A673 (cell line): ENCODE measurements at regions not wholly inside any gene's neighbourhood (a gene's known extent, or its start where the extent isn't known, plus 50 kb on each side); places are given as distances from the start of the nearest gene placed in this dataset.
A peak's percentile ranks its signal among the peaks of the same experiment; 100 is the strongest.

Source experiments
- BruUV-seq: library from RNA; stranded (reverse); fragments of 400-500 nt; replicated peaks from 2 replicates; lab custom pipeline; 2021; lab: Mats Ljungman, UMichigan
- CTCF ChIA-PET: fragments of 300-600 bp; sonication (Branson Sonifier 250); formaldehyde crosslinking; loops from one replicate; lab custom pipeline; 2022; ENCODE audit warnings: antibody characterized with exemption; lab: Charles Lee
- POLR2A ChIA-PET: fragments of 300-600 bp; sonication (Branson Sonifier 250); formaldehyde crosslinking; loops from one replicate; lab custom pipeline; 2022; ENCODE audit warnings: antibody characterized with exemption; ENCODE audit not compliant: low non-redundant PET; lab: Charles Lee
- DNase-seq: peaks from one replicate; pipeline ENCODE4 v3.0.0-alpha.2; 2015; ENCODE audit warnings: low spot score
- H3K27ac ChIP-seq: fragments of 200-600 bp; sonication (generic); 2 replicates; pipeline ENCODE4 v1.5.1; 2016; ENCODE audit warnings: mixed run types, low read depth, mild to moderate bottlenecking, mixed read lengths, antibody characterized with exemption, low read length; ENCODE audit not compliant: poor library complexity, severe bottlenecking
- H3K27me3 ChIP-seq: fragments of 200-600 bp; sonication (generic); replicated peaks from 2 replicates; pipeline ENCODE4 v1.6.1; 2017; ENCODE audit warnings: mixed run types, low read depth, mild to moderate bottlenecking, mixed read lengths, antibody characterized with exemption, low read length; ENCODE audit not compliant: insufficient read depth, poor library complexity
- H3K36me3 ChIP-seq: fragments of 200-600 bp; sonication (generic); 2 replicates; pipeline ENCODE4 v1.6.1; 2016; ENCODE audit warnings: mixed run types, mild to moderate bottlenecking, mixed read lengths, antibody characterized with exemption, low read length; ENCODE audit not compliant: insufficient read depth, poor library complexity, severe bottlenecking
- H3K4me1 ChIP-seq: fragments of 200-600 bp; sonication (generic); 2 replicates; pipeline ENCODE4 v1.6.1; 2017; ENCODE audit warnings: mixed run types, mild to moderate bottlenecking, mixed read lengths, antibody characterized with exemption, low read length; ENCODE audit not compliant: insufficient read depth, poor library complexity, severe bottlenecking
- H3K4me3 ChIP-seq: fragments of 200-600 bp; sonication (generic); 2 replicates; pipeline ENCODE4 v1.5.1; 2016; ENCODE audit warnings: low read depth, mixed run types, mild to moderate bottlenecking, mixed read lengths, low read length; ENCODE audit not compliant: poor library complexity, severe bottlenecking
- H3K9me3 ChIP-seq: fragments of 200-600 bp; sonication (generic); 2 replicates; pipeline ENCODE4 v1.6.1; 2016; ENCODE audit warnings: mixed run types, low read depth, mild to moderate bottlenecking, mixed read lengths, antibody characterized with exemption, low read length; ENCODE audit not compliant: poor library complexity, severe bottlenecking
- EZH2 ChIP-seq: fragments of 200-600 bp; sonication (generic); IDR thresholded peaks from 2 replicates; pipeline ENCODE4 v1.6.1; 2017; ENCODE audit warnings: borderline replicate concordance, low read depth, mild to moderate bottlenecking, mixed read lengths, antibody characterized with exemption, low read length; ENCODE audit not compliant: poor library complexity, severe bottlenecking
- intact Hi-C: fragments of 100-400 bp; cut with micrococcal nuclease; formaldehyde crosslinking; loops from one replicate; pipeline ENCODE4 v1.10.0; 2022; ENCODE audit not compliant: unreplicated experiment
- TF ChIP-seq, protein P1 (sequence below): fragments of 300-800, 200-600 bp; sonication (generic); conservative IDR thresholded peaks from 2 replicates; pipeline ENCODE4 v1.5.1; 2017; ENCODE audit warnings: low read depth, mild to moderate bottlenecking, antibody characterized with exemption, low read length, moderate library complexity, mixed read lengths

DNA sequence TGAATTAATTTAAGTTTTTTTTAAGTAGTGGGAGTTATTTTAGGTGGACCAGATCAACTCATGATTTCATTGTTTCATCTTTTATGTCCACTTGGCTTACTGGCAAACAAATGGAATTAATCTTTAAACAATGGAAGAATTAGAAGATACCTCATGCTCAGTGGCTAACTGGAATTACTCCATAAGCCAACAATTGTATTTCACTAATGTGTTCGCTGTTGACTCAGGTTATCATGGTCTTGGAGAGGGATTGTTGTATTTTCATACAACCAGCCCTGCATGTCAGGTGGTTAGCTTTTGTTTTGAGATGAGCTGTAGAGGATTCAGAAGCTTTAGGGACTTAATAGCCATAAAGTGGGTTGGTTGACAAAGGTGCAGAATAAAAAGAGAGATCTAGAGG, 57.2 kb upstream of the HMCN1 start:
- Histone ChIP-seq H3K4me3 (no peak overlapping the region), H3K27me3 (no peaks in the 10 kb centered on the region), H3K27ac (peak overlapping the region; percentile 20), H3K4me1 (peaks cover 78% of the 10 kb centered on the region), H3K9me3 (no peaks in the 10 kb centered on the region), H3K36me3 (no peaks in the 10 kb centered on the region)
- intact Hi-C loops, result loop anchor here (5.0 kb wide), 1 partner anchor 870 kb away; no protein-coding TSS in a partner anchor
- CTCF ChIA-PET, result no interaction called here
- TF ChIP-seq EZH2, result no peak
- TF ChIP-seq, protein P1, sequence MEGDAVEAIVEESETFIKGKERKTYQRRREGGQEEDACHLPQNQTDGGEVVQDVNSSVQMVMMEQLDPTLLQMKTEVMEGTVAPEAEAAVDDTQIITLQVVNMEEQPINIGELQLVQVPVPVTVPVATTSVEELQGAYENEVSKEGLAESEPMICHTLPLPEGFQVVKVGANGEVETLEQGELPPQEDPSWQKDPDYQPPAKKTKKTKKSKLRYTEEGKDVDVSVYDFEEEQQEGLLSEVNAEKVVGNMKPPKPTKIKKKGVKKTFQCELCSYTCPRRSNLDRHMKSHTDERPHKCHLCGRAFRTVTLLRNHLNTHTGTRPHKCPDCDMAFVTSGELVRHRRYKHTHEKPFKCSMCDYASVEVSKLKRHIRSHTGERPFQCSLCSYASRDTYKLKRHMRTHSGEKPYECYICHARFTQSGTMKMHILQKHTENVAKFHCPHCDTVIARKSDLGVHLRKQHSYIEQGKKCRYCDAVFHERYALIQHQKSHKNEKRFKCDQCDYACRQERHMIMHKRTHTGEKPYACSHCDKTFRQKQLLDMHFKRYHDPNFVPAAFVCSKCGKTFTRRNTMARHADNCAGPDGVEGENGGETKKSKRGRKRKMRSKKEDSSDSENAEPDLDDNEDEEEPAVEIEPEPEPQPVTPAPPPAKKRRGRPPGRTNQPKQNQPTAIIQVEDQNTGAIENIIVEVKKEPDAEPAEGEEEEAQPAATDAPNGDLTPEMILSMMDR, result no peak
- POLR2A ChIA-PET, result no interaction called here
- BruUV-seq, result no TSS peak
- no peak for DNase-seq

DNA sequence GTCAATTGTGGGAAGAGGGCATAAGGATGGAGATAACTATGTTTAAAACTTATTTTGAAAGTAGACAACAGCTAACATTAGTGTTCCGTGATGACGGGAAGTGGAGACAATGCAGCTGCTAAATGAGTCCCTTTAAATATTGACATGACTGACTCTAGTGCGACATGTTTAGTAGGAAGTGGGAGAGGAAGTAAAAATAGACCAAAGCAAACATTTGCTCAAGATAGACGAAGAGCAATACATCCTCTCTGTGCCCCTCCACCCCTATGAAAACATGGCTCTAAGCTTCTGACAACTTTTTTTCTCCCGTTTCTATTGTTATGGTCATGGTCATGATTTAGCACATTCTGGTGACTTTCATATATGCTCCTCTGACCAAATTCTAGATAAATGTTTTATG, 60.0 kb upstream of the HMCN1 start:
- no TSS peak for BruUV-seq
- CTCF ChIA-PET, result no interaction called here

DNA sequence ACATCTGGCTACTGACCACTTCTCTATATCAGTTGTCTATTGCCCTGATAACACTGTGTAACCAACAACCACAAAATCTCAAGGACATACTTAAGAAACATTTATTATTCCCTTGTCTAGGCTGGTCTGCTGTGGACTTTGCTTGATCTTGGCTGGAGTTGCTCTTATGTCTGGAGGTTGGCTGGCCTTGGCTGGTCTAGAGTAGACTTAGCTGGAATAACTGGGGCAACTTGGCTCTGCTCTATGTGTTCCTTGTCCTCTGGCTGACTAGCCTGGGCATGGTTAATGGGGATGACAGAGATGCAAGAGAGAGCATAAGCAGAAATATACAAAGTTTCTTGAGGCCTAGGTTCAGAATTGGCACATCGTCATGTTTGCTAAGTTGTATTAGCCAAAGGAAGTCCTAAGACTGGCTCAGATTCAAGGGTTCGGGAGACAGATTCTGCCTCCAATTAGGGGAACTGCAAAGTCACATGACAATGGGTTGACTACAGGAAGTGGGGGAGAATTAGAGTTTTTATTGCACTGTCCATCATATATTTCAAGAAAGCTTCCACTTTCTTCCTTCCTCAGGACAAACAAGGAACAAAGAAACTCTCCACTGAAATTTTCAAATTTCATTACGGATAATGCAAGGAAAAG, 61.4 kb upstream of the HMCN1 start:
- Histone ChIP-seq H3K27me3 (no peaks in the 10 kb centered on the region), H3K36me3 (no peaks in the 10 kb centered on the region), H3K27ac (peak overlapping the region; percentile 4), H3K9me3 (no peaks in the 10 kb centered on the region), H3K4me1 (peaks cover 70% of the 10 kb centered on the region), H3K4me3 (no peak overlapping the region)
- DNase-seq, result no peak
- intact Hi-C loops, result no loop called here
- TF ChIP-seq, protein P1, result no peak
- no peak for TF ChIP-seq EZH2
- CTCF ChIA-PET, result interaction anchor here (0.6 kb wide), 1 partner anchor 57 kb away, joined by 6 read pairs; no protein-coding TSS in a partner anchor
- POLR2A ChIA-PET, result no interaction called here
- no TSS peak for BruUV-seq

More for the DNA sequence above, 60.0 kb upstream of the HMCN1 start:
- Histone ChIP-seq H3K4me3 (no peak overlapping the region), H3K36me3 (no peaks in the 10 kb centered on the region), H3K27ac (peak overlapping the region; percentile 31), H3K4me1 (peaks cover 77% of the 10 kb centered on the region), H3K9me3 (no peaks in the 10 kb centered on the region), H3K27me3 (no peaks in the 10 kb centered on the region)
- POLR2A ChIA-PET, result no interaction called here
- no peak for TF ChIP-seq EZH2
- TF ChIP-seq, protein P1, result no peak
- no peak for DNase-seq
- intact Hi-C loops, result no loop called here
